ENCODE measurements at regions not wholly inside any gene's neighbourhood (a gene's known extent, or its start where the extent isn't known, plus 50 kb on each side); places are given as distances from the start of the nearest gene placed in this dataset.

DNA sequence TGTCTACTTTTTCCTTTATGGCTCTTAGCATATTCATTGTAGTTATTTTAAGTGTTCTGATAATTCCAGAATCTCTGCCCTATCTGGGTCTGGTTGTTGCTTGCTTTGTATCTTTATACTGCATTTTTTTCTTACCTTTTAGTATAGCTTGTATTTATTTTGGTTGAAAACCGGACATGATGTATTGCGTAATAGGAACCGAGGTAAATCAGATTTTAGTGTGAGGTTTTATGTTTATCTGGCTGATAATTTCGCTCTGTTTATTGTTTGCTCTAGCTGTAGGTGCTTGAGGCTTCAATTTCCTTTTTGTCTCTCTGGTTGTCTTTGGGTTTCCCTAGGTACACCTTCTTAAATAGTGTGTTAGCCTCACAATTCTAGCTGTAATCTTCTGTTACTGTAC lies 263.8 kb upstream of the LCORL start:
- TF ChIP-seq, protein P1, sequence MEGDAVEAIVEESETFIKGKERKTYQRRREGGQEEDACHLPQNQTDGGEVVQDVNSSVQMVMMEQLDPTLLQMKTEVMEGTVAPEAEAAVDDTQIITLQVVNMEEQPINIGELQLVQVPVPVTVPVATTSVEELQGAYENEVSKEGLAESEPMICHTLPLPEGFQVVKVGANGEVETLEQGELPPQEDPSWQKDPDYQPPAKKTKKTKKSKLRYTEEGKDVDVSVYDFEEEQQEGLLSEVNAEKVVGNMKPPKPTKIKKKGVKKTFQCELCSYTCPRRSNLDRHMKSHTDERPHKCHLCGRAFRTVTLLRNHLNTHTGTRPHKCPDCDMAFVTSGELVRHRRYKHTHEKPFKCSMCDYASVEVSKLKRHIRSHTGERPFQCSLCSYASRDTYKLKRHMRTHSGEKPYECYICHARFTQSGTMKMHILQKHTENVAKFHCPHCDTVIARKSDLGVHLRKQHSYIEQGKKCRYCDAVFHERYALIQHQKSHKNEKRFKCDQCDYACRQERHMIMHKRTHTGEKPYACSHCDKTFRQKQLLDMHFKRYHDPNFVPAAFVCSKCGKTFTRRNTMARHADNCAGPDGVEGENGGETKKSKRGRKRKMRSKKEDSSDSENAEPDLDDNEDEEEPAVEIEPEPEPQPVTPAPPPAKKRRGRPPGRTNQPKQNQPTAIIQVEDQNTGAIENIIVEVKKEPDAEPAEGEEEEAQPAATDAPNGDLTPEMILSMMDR (IDR thresholded peaks at IDR 0.05): no peak
- no peak for TF ChIP-seq POLR2A (IDR thresholded peaks at IDR 0.05)
- H3K27ac ChIP-seq: no peak overlapping the region
- intact Hi-C loops (cut with DNase I): no loop called here
- no peaks in the 10 kb centered on the region for H3K4me1 ChIP-seq
- no peak overlapping the region for H3K4me3 ChIP-seq
- no peaks in the 10 kb centered on the region for H3K36me3 ChIP-seq (replicated peaks in 1 of 2; ENCODE audit: insufficient read depth in 1 of 2, low read depth in 2 of 2)
- H3K9me3 ChIP-seq: no peaks in the 10 kb centered on the region
- DNase-seq (no peak), ATAC-seq (no peak)
- H3K27me3 ChIP-seq: no peaks in the 10 kb centered on the region
- WGBS, 2 donors: 53 to 68% methylated on average over 4 of the region's 4 CpGs

DNA sequence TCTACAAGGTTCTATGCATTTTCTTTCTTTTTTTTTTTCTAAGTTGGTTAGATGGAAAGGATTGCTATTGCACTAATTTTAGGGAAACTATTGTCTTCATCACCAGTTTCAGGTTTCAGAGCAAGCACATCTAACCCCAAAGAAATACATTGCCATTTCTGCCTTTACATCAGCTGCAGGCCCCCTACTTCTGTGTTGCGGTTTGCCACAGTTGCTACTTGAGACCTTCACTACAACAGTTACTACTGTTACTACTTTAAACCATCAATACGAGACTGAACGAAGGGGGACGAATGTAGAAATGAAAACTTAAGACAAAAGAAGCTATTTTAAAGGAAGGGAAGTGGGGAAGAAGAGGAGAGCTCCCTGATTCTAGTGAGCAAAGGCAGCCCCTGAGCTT lies 256.7 kb upstream of the LCORL start:
- no peak overlapping the region for H3K4me3 ChIP-seq
- no peak for TF ChIP-seq POLR2A (IDR thresholded peaks at IDR 0.05)
- TF ChIP-seq, protein P1 (IDR thresholded peaks at IDR 0.05): no peak
- intact Hi-C loops (cut with DNase I): no loop called here
- no peaks in the 10 kb centered on the region for H3K36me3 ChIP-seq (replicated peaks in 1 of 2; ENCODE audit: insufficient read depth in 1 of 2, low read depth in 2 of 2)
- WGBS, 2 donors: 61 to 65% methylated on average over 4 of the region's 4 CpGs
- H3K4me1 ChIP-seq: no peaks in the 10 kb centered on the region
- DNase-seq (no peak), ATAC-seq (no peak)
- H3K27ac ChIP-seq: no peak overlapping the region
- H3K9me3 ChIP-seq: no peaks in the 10 kb centered on the region
- no peaks in the 10 kb centered on the region for H3K27me3 ChIP-seq

DNA sequence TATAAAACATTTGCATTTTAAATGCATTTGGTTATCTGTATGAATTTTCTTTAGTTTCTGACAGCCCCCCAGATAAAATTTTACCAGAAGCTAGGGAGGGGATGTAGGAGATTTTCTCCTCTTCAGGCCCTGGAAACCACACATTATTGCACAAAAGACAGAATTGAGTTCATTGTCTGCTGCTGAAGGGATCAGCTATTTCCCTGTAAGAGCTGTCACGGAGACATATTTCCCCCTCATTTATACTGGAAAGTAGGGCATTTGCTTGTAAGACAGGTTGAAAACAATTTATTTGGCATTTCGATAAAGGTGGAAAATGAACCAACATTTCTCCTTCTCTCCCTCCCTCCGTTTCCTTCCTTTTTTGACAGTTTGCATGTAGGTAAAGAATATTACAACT lies 241.3 kb upstream of the LCORL start:
- Histone ChIP-seq H3K27ac (no peak overlapping the region), H3K36me3 (replicated peaks in 1 of 2; ENCODE audit: insufficient read depth in 1 of 2, low read depth in 2 of 2) (no peaks in the 10 kb centered on the region), H3K27me3 (no peaks in the 10 kb centered on the region), H3K9me3 (no peaks in the 10 kb centered on the region), H3K4me1 (no peaks in the 10 kb centered on the region), H3K4me3 (no peak overlapping the region)
- no peak for DNase-seq
- ATAC-seq: no peak
- TF ChIP-seq POLR2A (IDR thresholded peaks at IDR 0.05): no peak
- TF ChIP-seq, protein P1 (IDR thresholded peaks at IDR 0.05): no peak
- intact Hi-C loops (cut with DNase I): no loop called here
- 61 to 65% methylated on average over 3 of the region's 3 CpGs for WGBS, 2 donors

DNA sequence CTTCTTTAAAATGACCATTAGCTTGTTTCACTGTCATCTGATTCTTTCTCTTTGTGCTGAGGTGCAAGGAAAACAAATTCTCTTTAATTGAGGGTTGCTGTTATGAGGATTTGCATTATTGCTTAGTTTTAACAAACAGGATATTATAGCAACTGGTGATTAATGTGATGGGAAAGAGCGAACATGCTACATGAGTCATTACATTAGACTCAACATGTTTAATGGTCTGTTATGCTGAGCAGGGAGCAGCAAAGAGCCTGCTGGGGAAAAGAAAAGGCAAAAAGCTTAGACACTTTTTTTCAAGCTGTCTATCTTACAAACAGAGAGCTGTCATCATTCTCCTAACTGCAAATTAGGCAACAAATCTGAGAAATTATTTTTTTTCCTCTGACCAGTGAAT lies 230.5 kb upstream of the LCORL start:
- Histone ChIP-seq H3K4me3 (no peak overlapping the region), H3K4me1 (no peaks in the 10 kb centered on the region), H3K27ac (no peak overlapping the region), H3K27me3 (no peaks in the 10 kb centered on the region), H3K9me3 (no peaks in the 10 kb centered on the region), H3K36me3 (replicated peaks in 1 of 2; ENCODE audit: insufficient read depth in 1 of 2, low read depth in 2 of 2) (no peaks in the 10 kb centered on the region)
- intact Hi-C loops (cut with DNase I): no loop called here
- no peak for ATAC-seq
- WGBS, 2 donors: 54 to 64% methylated on average over 1 of the region's 1 CpG
- TF ChIP-seq, protein P1 (IDR thresholded peaks at IDR 0.05): no peak
- no peak for TF ChIP-seq POLR2A (IDR thresholded peaks at IDR 0.05)
- DNase-seq: no peak

DNA sequence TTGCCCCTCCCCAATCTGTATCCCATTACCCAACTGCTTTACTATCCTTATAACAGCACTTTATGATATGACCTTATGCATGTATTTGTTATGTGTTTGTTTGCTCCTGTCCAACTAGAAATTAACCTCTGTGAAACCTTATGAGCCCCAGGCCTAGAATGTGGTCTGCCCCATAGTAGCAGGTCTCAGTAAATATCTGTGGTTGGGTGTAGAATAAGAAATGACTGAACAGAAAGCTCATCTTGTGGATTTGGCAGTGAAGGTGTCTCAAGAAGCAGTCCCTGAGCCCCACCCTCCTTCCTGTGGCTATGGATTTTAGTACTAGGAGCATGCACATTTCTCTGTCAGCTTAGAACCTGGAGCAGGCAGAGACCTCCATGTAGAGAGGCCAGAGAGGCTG lies 229.0 kb upstream of the LCORL start:
- Histone ChIP-seq H3K27ac (no peak overlapping the region), H3K4me3 (no peak overlapping the region), H3K4me1 (no peaks in the 10 kb centered on the region), H3K36me3 (replicated peaks in 1 of 2; ENCODE audit: insufficient read depth in 1 of 2, low read depth in 2 of 2) (no peaks in the 10 kb centered on the region), H3K9me3 (no peaks in the 10 kb centered on the region), H3K27me3 (no peaks in the 10 kb centered on the region)
- TF ChIP-seq, protein P1 (IDR thresholded peaks at IDR 0.05): no peak
- ATAC-seq: no peak
- intact Hi-C loops (cut with DNase I): no loop called here
- DNase-seq: no peak
